GM12878 (cell line): ENCODE measurements at regions not wholly inside any gene's neighbourhood (a gene's known extent, or its start where the extent isn't known, plus 50 kb on each side); places are given as distances from the start of the nearest gene placed in this dataset.

ENCODE experiments used
- ATAC-seq: fragments of 200-7000 bp; cut with Tn5 transposase; 3 replicates; pipeline ENCODE4 v1.9.1; 2020; ENCODE audit warnings: mild to moderate bottlenecking, moderate library complexity
- BruUV-seq: library from RNA; stranded (reverse); fragments of 400-500 nt; replicated peaks from 2 replicates; lab custom pipeline; 2021; lab: Mats Ljungman, UMichigan
- CTCF ChIA-PET: fragments of 300-600 bp; sonication (Branson Sonifier 250); formaldehyde crosslinking; extraction: SDS; loops from one replicate; lab custom pipeline; 2021; ENCODE audit warnings: inconsistent platforms; lab: Yijun Ruan, JAX
- POLR2A ChIA-PET: fragments of 350-600 bp; formaldehyde crosslinking; extraction: SDS; loops from one replicate; lab custom pipeline; 2021; ENCODE audit warnings: inconsistent platforms; lab: Charles Lee
- RAD21 ChIA-PET: fragments of 300-600 bp; sonication (Branson Sonifier 250); formaldehyde crosslinking; loops from one replicate; lab custom pipeline; 2023; ENCODE audit warnings: antibody characterized with exemption; ENCODE audit not compliant: unreplicated experiment; lab: Charles Lee
- SMC1A ChIA-PET: fragments of 300-600 bp; sonication (Branson Sonifier 250); formaldehyde crosslinking; loops from one replicate; lab custom pipeline; 2023; ENCODE audit not compliant: unreplicated experiment, uncharacterized antibody; lab: Charles Lee
- DNase-seq: peaks from one replicate; pipeline ENCODE4 v3.0.0-alpha.2; 2011; ENCODE audit warnings: low read depth, low spot score
- FAIRE-seq: peaks from 3 replicates; lab custom pipeline; 2011; peaks lifted over from hg19 to GRCh38; lab: Jason Lieb, UNC
- H2AFZ ChIP-seq: 2 replicates; pipeline ENCODE4 v1.6.0; 2011; ENCODE audit warnings: low read depth, low read length, control low read depth; ENCODE audit not compliant: control insufficient read depth
- H3K27ac ChIP-seq: 2 replicates; pipeline ENCODE4 v1.5.1; 2011; ENCODE audit warnings: control low read depth; ENCODE audit not compliant: control insufficient read depth, insufficient read depth
- H3K27me3 ChIP-seq, 2 experiments: replicated peaks in 1 of 2; 2 replicates each; pipeline versions ENCODE4 v1.6.0 to v1.6.1; 2011; ENCODE audit warnings: low read length in 1 of 2; ENCODE audit not compliant: control insufficient read depth in 2 of 2, insufficient read depth in 2 of 2
- H3K36me3 ChIP-seq, 2 experiments: 2 replicates each; pipeline ENCODE4 v1.5.1; 2011; ENCODE audit warnings: low read length in 1 of 2; ENCODE audit not compliant: control insufficient read depth in 2 of 2, insufficient read depth in 2 of 2
- H3K4me1 ChIP-seq: 2 replicates; pipeline ENCODE4 v1.6.1; 2011; ENCODE audit warnings: mild to moderate bottlenecking, low read length, moderate library complexity, mixed read lengths; ENCODE audit not compliant: control insufficient read depth, insufficient read depth
- H3K4me2 ChIP-seq: 2 replicates; pipeline ENCODE4 v1.6.0; 2011; ENCODE audit warnings: control low read depth; ENCODE audit not compliant: control insufficient read depth, insufficient read depth
- H3K4me3 ChIP-seq: fragments of 200-600 bp; sonication (generic); 2 replicates; pipeline ENCODE4 v1.5.1; 2016
- H3K79me2 ChIP-seq: 2 replicates; pipeline ENCODE4 v1.6.0; 2011; ENCODE audit warnings: low read length; ENCODE audit not compliant: control insufficient read depth, insufficient read depth
- H3K9ac ChIP-seq: 2 replicates; pipeline ENCODE4 v1.8.0; 2011; ENCODE audit warnings: low read length, control low read depth, mixed read lengths; ENCODE audit not compliant: control insufficient read depth, insufficient read depth
- H3K9me3 ChIP-seq: replicated peaks from 3 replicates; pipeline ENCODE4 v1.5.1; 2011; ENCODE audit warnings: mild to moderate bottlenecking, low read length; ENCODE audit not compliant: control insufficient read depth, insufficient read depth
- H4K20me1 ChIP-seq: 2 replicates; pipeline ENCODE4 v1.6.0; 2011; ENCODE audit not compliant: control insufficient read depth, insufficient read depth
- CBX3 ChIP-seq: fragments of 200-600 bp; sonication (generic); IDR thresholded peaks from 2 replicates; pipeline ENCODE4 v1.6.1; 2016; ENCODE audit warnings: low read depth, borderline replicate concordance
- GABPA ChIP-seq: IDR thresholded peaks from 2 replicates; pipeline ENCODE4 v1.6.1; 2014; ENCODE audit warnings: antibody characterized with exemption, low read depth, mild to moderate bottlenecking, inconsistent platforms
- IKZF2 ChIP-seq, 2 experiments: fragments of 450-650 bp; IDR thresholded peaks; 2 replicates each; pipeline ENCODE4 v1.6.1; 2017; ENCODE audit warnings: mild to moderate bottlenecking in 2 of 2, moderate library complexity in 2 of 2
- MXI1 ChIP-seq: fragments of 150-350 bp; IDR thresholded peaks from 2 replicates; pipeline ENCODE4 v1.6.1; 2011; ENCODE audit warnings: low read depth, mild to moderate bottlenecking, inconsistent platforms, low read length, improper control_type of control experiment
- MYB ChIP-seq: fragments of 150-350 bp; IDR thresholded peaks from 2 replicates; pipeline ENCODE4 v1.6.1; 2014; ENCODE audit warnings: mild to moderate bottlenecking, low read depth, low read length, borderline replicate concordance
- NRF1 ChIP-seq: conservative IDR thresholded peaks from 2 replicates; pipeline ENCODE4 v1.6.1; 2011; ENCODE audit warnings: mild to moderate bottlenecking, low read depth, low read length, improper control_type of control experiment
- POLR2A ChIP-seq: IDR thresholded peaks from 2 replicates; pipeline ENCODE4 v1.6.1; 2011; ENCODE audit warnings: low read depth, mild to moderate bottlenecking, low read length
- POLR2AphosphoS2 ChIP-seq: IDR thresholded peaks from 2 replicates; pipeline ENCODE4 v1.6.1; 2011; ENCODE audit warnings: low read depth, mild to moderate bottlenecking, low read length, improper control_type of control experiment, moderate library complexity
- RELA ChIP-seq: fragments of 450-650 bp; IDR thresholded peaks from 2 replicates; pipeline ENCODE4 v1.8.0; 2014; ENCODE audit warnings: borderline replicate concordance; ENCODE audit not compliant: partially characterized antibody
- SMARCA5 ChIP-seq: fragments of 450-650 bp; IDR thresholded peaks from 2 replicates; pipeline ENCODE4 v1.6.1; 2017; ENCODE audit warnings: mild to moderate bottlenecking
- TBL1XR1 ChIP-seq: IDR thresholded peaks from 2 replicates; pipeline ENCODE4 v1.6.1; 2012; ENCODE audit warnings: low read depth, low read length, improper control_type of control experiment
- ZBED1 ChIP-seq: IDR thresholded peaks from 2 replicates; pipeline ENCODE4 v1.6.1; 2016; ENCODE audit warnings: borderline replicate concordance
- WGBS: methylation state at CpG from one replicate; pipeline ENCODE4 v1.1.6; 2016; ENCODE audit warnings: low lambda C conversion rate; ENCODE audit not compliant: insufficient replicate concordance, insufficient coverage; ENCODE audit errors: missing lambda C conversion rate; 5-methylcytosine and 5-hydroxymethylcytosine counted together
- in situ Hi-C: fragments of 300-500 bp; cut with MboI; formaldehyde crosslinking; loops from 9 replicates; pipeline ENCODE4 v1.14.3; 2018; ENCODE audit warnings: mixed read lengths
- intact Hi-C: fragments of 100-400 bp; cut with micrococcal nuclease; formaldehyde crosslinking; loops from one replicate; pipeline ENCODE4 v1.14.2; 2022; ENCODE audit not compliant: unreplicated experiment
- TF ChIP-seq, protein P1 (sequence below): fragments of 450-650 bp; IDR thresholded peaks from 2 replicates; pipeline ENCODE4 v1.6.1; 2016; ENCODE audit warnings: mild to moderate bottlenecking
- TF ChIP-seq, protein P2 (sequence below): fragments of 450-650 bp; IDR thresholded peaks from 2 replicates; pipeline ENCODE4 v1.6.1; 2018; ENCODE audit warnings: borderline replicate concordance, mild to moderate bottlenecking; ENCODE audit not compliant: partially characterized antibody

DNA sequence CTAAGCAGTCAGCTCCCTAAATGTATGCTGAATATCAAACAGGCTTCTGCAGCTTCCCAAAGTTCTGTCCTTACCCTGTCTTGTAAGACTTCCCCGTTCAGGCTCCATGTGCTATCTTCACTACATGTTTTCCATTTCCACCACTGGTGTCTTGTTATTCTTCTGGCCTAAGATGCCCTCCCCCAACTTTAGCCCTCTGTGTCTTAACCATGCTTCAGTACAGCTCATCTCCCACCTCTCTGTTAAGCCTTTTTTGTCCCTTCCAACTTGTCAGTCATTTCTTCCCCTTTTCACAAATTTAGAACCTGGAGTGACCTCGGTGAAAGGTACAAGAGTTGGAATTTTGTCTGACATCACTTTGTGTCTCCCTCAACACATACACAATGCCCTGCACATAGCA, 151.7 kb upstream of the TBL1XR1 start:
- RAD21 ChIA-PET = no interaction called here
- H3K9me3 ChIP-seq = no peaks in the 10 kb centered on the region
- no peaks in the 10 kb centered on the region for H4K20me1 ChIP-seq
- POLR2A ChIA-PET = no interaction called here
- in situ Hi-C loops (no loop called here), intact Hi-C loops (no loop called here)
- no peak for DNase-seq
- no peak overlapping the region for H3K9ac ChIP-seq
- 50% methylated on average over 2 of the region's 2 CpGs for WGBS
- FAIRE-seq = no peak
- no peak overlapping the region for H3K4me3 ChIP-seq
- H3K4me2 ChIP-seq = no peak overlapping the region
- SMC1A ChIA-PET = interaction anchor here (0.6 kb wide), 1 partner anchor 68 kb away, joined by 3 read pairs; no protein-coding TSS in a partner anchor
- H3K36me3 ChIP-seq = no peaks in the 10 kb centered on the region
- H2AFZ ChIP-seq = no peak overlapping the region
- TF ChIP-seq, protein P1, sequence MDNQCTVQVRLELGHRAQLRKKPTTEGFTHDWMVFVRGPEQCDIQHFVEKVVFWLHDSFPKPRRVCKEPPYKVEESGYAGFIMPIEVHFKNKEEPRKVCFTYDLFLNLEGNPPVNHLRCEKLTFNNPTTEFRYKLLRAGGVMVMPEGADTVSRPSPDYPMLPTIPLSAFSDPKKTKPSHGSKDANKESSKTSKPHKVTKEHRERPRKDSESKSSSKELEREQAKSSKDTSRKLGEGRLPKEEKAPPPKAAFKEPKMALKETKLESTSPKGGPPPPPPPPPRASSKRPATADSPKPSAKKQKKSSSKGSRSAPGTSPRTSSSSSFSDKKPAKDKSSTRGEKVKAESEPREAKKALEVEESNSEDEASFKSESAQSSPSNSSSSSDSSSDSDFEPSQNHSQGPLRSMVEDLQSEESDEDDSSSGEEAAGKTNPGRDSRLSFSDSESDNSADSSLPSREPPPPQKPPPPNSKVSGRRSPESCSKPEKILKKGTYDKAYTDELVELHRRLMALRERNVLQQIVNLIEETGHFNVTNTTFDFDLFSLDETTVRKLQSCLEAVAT = no peak
- TF ChIP-seq CBX3 (no peak), MXI1 (no peak), ZBED1 (no peak)
- H3K4me1 ChIP-seq = peaks cover 27% of the 10 kb centered on the region
- no TSS peak for BruUV-seq
- no peaks in the 10 kb centered on the region for H3K27me3 ChIP-seq
- H3K79me2 ChIP-seq = no peaks in the 10 kb centered on the region
- no peak overlapping the region for H3K27ac ChIP-seq
- no peak for ATAC-seq
- CTCF ChIA-PET = no interaction called here

DNA sequence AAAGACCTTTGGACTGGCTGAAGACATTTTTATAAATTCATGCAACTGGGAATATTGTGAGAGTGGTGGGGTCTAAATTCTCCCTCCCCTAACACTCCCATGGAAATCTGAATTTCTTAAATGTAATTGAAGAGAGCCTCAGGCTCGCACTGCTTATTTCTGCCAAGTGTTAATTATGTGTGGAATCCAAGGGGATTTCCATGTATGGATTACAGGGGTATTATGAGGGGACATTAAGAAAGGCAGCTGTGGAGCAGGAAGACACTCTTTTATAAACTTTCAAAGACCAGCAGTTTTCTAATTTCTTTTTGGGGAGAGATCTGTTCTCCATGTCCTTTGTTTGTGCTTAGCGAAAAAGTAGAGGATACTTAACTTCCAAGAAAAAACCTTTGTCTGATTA, 152.1 kb upstream of the TBL1XR1 start:
- WGBS = 92% methylated on average over 2 of the region's 2 CpGs
- BruUV-seq = no TSS peak
- no peak overlapping the region for H2AFZ ChIP-seq

More for the DNA sequence above, 152.1 kb upstream of the TBL1XR1 start:
- Histone ChIP-seq H3K79me2 (no peaks in the 10 kb centered on the region), H4K20me1 (no peaks in the 10 kb centered on the region), H3K4me3 (no peak overlapping the region), H3K9me3 (no peaks in the 10 kb centered on the region), H3K9ac (no peak overlapping the region), H3K4me1 (peaks cover 27% of the 10 kb centered on the region), H3K36me3 (no peaks in the 10 kb centered on the region), H3K27ac (no peak overlapping the region), H3K4me2 (no peak overlapping the region), H3K27me3 (no peaks in the 10 kb centered on the region)
- intact Hi-C loops = no loop called here
- SMC1A ChIA-PET = interaction anchor here (0.5 to 1.3 kb wide), 3 partner anchors 12 to 1168 kb away, joined by 3 to 4 read pairs (median 3); no protein-coding TSS in a partner anchor
- CTCF ChIA-PET = no interaction called here
- RAD21 ChIA-PET = no interaction called here
- TF ChIP-seq MYB (no peak), RELA (no peak), GABPA (no peak), POLR2A (no peak), TBL1XR1 (no peak), POLR2AphosphoS2 (no peak), SMARCA5 (no peak), NRF1 (no peak), IKZF2 (IDR thresholded peaks at IDR 0.05) (no peak)
- TF ChIP-seq, protein P2, sequence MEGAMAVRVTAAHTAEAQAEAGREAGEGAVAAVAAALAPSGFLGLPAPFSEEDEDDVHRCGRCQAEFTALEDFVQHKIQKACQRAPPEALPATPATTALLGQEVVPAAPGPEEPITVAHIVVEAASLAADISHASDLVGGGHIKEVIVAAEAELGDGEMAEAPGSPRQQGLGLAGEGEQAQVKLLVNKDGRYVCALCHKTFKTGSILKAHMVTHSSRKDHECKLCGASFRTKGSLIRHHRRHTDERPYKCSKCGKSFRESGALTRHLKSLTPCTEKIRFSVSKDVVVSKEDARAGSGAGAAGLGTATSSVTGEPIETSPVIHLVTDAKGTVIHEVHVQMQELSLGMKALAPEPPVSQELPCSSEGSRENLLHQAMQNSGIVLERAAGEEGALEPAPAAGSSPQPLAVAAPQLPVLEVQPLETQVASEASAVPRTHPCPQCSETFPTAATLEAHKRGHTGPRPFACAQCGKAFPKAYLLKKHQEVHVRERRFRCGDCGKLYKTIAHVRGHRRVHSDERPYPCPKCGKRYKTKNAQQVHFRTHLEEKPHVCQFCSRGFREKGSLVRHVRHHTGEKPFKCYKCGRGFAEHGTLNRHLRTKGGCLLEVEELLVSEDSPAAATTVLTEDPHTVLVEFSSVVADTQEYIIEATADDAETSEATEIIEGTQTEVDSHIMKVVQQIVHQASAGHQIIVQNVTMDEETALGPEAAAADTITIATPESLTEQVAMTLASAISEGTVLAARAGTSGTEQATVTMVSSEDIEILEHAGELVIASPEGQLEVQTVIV = no peak
- no peak for FAIRE-seq
- POLR2A ChIA-PET = no interaction called here
- in situ Hi-C loops = no loop called here
- ATAC-seq = no peak
- DNase-seq = no peak
